GM12892 (cell line): ENCODE measurements at regions not wholly inside any gene's neighbourhood (a gene's known extent, or its start where the extent isn't known, plus 50 kb on each side); places are given as distances from the start of the nearest gene placed in this dataset.

Experiments used
- POLR2A ChIP-seq: IDR thresholded peaks from 2 replicates; pipeline ENCODE4 v1.6.1; 2011; ENCODE audit warnings: low read depth, low read length, control low read depth
- POLR2AphosphoS5 ChIP-seq: IDR thresholded peaks from 2 replicates; pipeline ENCODE4 v1.6.1; 2011; ENCODE audit warnings: low read depth, low read length, control low read depth
- TAF1 ChIP-seq: IDR thresholded peaks from 2 replicates; pipeline ENCODE4 v1.6.1; 2011; ENCODE audit warnings: low read depth, mild to moderate bottlenecking, control low read depth, low read length, borderline replicate concordance

DNA sequence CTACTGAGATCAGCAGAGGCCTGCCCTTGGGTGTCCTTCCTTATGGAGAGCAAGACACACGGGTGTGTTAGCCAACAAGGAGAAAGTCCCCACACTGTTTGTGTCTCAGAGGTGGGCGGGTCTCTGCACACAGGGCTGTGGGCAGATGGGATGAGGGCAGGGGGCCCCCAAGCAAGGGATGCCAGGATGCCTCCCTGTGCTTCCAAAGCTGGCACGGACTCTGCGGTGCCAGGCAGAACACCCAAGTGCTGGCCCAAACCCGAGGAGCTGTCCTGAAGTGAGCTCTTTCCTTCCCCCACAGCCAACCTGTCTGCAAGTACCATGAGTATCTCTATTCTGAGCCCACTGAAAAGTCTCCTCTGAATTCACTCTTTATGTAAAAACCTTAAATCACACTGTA, 273.3 kb downstream of the CTTN start:
- no peak for TF ChIP-seq POLR2A
- TF ChIP-seq POLR2AphosphoS5, result no peak
- no peak for TF ChIP-seq TAF1
